ENCODE measurements at regions not wholly inside any gene's neighbourhood (a gene's known extent, or its start where the extent isn't known, plus 50 kb on each side); places are given as distances from the start of the nearest gene placed in this dataset.

GRCh38 chr2:9717886-9718451, 87.2 kb upstream of the YWHAQ start:
- TF ChIP-seq CTCF (IDR thresholded peaks at IDR 0.05), result no peak
- no peak for TF ChIP-seq POLR2A (IDR thresholded peaks at IDR 0.05; ENCODE audit: low read depth)

Data from esophagus muscularis mucosa (tissue), 3 donors.